Neural progenitor cell (in vitro differentiated cells): ENCODE measurements at regions not wholly inside any gene's neighbourhood (a gene's known extent, or its start where the extent isn't known, plus 50 kb on each side); places are given as distances from the start of the nearest gene placed in this dataset. TPM values are rescaled to one million over a fixed set of nuclear protein-coding genes. Genes with fewer than 3 reads are reported as not detected.

Source experiments
- DNase-seq: peaks from one replicate; pipeline ENCODE4 v3.0.0-alpha.2; 2016; ENCODE audit warnings: low spot score
- H2AFZ ChIP-seq: fragments of 200-600 bp; sonication (generic); replicated peaks from 2 replicates; pipeline ENCODE4 v1.6.1; 2016; ENCODE audit warnings: antibody characterized with exemption
- H3F3A ChIP-seq: fragments of 200-600 bp; sonication (generic); 2 replicates; pipeline ENCODE4 v1.6.1; 2016; ENCODE audit warnings: antibody characterized with exemption, low read depth
- H3K27ac ChIP-seq: fragments of 200-600 bp; sonication (generic); 2 replicates; pipeline ENCODE4 v1.5.1; 2016; ENCODE audit warnings: mild to moderate bottlenecking
- H3K27me3 ChIP-seq: fragments of 200-600 bp; sonication (generic); 2 replicates; pipeline ENCODE4 v1.6.1; 2016; ENCODE audit warnings: mild to moderate bottlenecking, moderate library complexity
- H3K36me3 ChIP-seq: fragments of 200-600 bp; sonication (generic); 2 replicates; pipeline ENCODE4 v1.5.1; 2016
- H3K4me1 ChIP-seq: fragments of 200-600 bp; sonication (generic); 2 replicates; pipeline ENCODE4 v1.6.1; 2016; ENCODE audit warnings: mixed run types
- H3K4me2 ChIP-seq: fragments of 200-600 bp; sonication (generic); 2 replicates; pipeline ENCODE4 v1.6.1; 2016
- H3K4me3 ChIP-seq: fragments of 200-600 bp; sonication (generic); 2 replicates; pipeline ENCODE4 v1.5.1; 2016
- H3K79me2 ChIP-seq: fragments of 200-600 bp; sonication (generic); 2 replicates; pipeline ENCODE4 v1.6.1; 2016; ENCODE audit warnings: low read depth
- H3K9ac ChIP-seq: fragments of 200-600 bp; sonication (generic); 2 replicates; pipeline ENCODE4 v1.6.1; 2016
- H3K9me3 ChIP-seq: fragments of 200-600 bp; sonication (generic); 2 replicates; pipeline ENCODE4 v1.5.1; 2016; ENCODE audit warnings: low read depth
- H4K20me1 ChIP-seq: fragments of 200-600 bp; sonication (generic); 2 replicates; pipeline ENCODE4 v1.6.1; 2016; ENCODE audit warnings: low read depth
- H3K27ac Mint-ChIP-seq: 3 replicates; pipeline ENCODE4 v1.8.0; 2021; ENCODE audit warnings: mixed read lengths
- H3K27me3 Mint-ChIP-seq: 2 replicates; pipeline ENCODE4 v1.8.0; 2022; ENCODE audit warnings: low read depth, mild to moderate bottlenecking, inconsistent platforms, moderate library complexity, mixed read lengths; ENCODE audit not compliant: insufficient read depth
- H3K36me3 Mint-ChIP-seq: 3 replicates; pipeline ENCODE4 v1.8.0; 2021; ENCODE audit warnings: mixed read lengths
- H3K4me1 Mint-ChIP-seq: 3 replicates; pipeline ENCODE4 v1.8.0; 2021; ENCODE audit warnings: mixed read lengths
- H3K4me3 Mint-ChIP-seq: 3 replicates; pipeline ENCODE4 v1.8.0; 2021; ENCODE audit warnings: mild to moderate bottlenecking, moderate library complexity, mixed read lengths
- H3K9me3 Mint-ChIP-seq: 3 replicates; pipeline ENCODE4 v1.8.0; 2020; ENCODE audit warnings: mixed read lengths
- CTCF ChIP-seq: fragments of 200-600 bp; sonication (generic); IDR thresholded peaks from 2 replicates; pipeline ENCODE4 v1.5.1; 2017; ENCODE audit warnings: antibody characterized with exemption, mild to moderate bottlenecking
- EZH2 ChIP-seq: fragments of 200-600 bp; sonication (generic); IDR thresholded peaks from 2 replicates; pipeline ENCODE4 v1.6.1; 2017; ENCODE audit warnings: antibody characterized with exemption, mild to moderate bottlenecking, moderate library complexity
- EZH2phosphoT487 ChIP-seq: fragments of 200-600 bp; sonication (generic); IDR thresholded peaks from 2 replicates; pipeline ENCODE4 v1.6.1; 2017; ENCODE audit warnings: antibody characterized with exemption
- microRNA-seq: library from miRNA; unstranded; fragments of <30 nt; microRNA quantifications from one replicate; pipeline ENCODE4, GENCODE V29; 2016
- small RNA-seq: library from RNA; depleted of rRNA; stranded (forward); fragments of <200 nt; gene quantifications from one replicate; pipeline ENCODE3, GENCODE V24; 2015

GRCh38 chr9:90556897-90557675 is 85.5 kb downstream of the DIRAS2 start:
- Mint-ChIP-seq H3K4me3 (no peak overlapping the region), H3K36me3 (no peaks in the 10 kb centered on the region), H3K9me3 (peaks cover 10% of the 10 kb centered on the region), H3K27ac (no peak overlapping the region), H3K4me1 (peaks cover 16% of the 10 kb centered on the region), H3K27me3 (peaks cover 2% of the 10 kb centered on the region)
- no peak for TF ChIP-seq EZH2
- TF ChIP-seq EZH2phosphoT487, result no peak
- no peak for TF ChIP-seq CTCF
- Histone ChIP-seq H3K9me3 (no peaks in the 10 kb centered on the region), H3K27me3 (no peaks in the 10 kb centered on the region), H3F3A (no peaks in the 10 kb centered on the region), H3K27ac (no peak overlapping the region), H3K9ac (no peak overlapping the region), H3K4me1 (no peaks in the 10 kb centered on the region), H3K4me2 (no peak overlapping the region), H2AFZ (no peak overlapping the region), H3K79me2 (no peaks in the 10 kb centered on the region), H4K20me1 (no peaks in the 10 kb centered on the region), H3K4me3 (no peak overlapping the region), H3K36me3 (no peaks in the 10 kb centered on the region)
- no peak for DNase-seq

- Histone ChIP-seq H3K27me3 (no peaks in the 10 kb centered on the region), H4K20me1 (no peaks in the 10 kb centered on the region), H3K4me3 (no peak overlapping the region), H3K4me2 (no peak overlapping the region), H3K79me2 (no peaks in the 10 kb centered on the region), H3K9me3 (no peaks in the 10 kb centered on the region), H3K4me1 (no peaks in the 10 kb centered on the region), H3K27ac (no peak overlapping the region), H3K36me3 (no peaks in the 10 kb centered on the region), H2AFZ (no peak overlapping the region), H3K9ac (no peak overlapping the region), H3F3A (no peaks in the 10 kb centered on the region)
- no peak for DNase-seq
- peaks cover 5% of the 10 kb centered on the region for H3K9me3 Mint-ChIP-seq
- no peak overlapping the region for H3K4me3 Mint-ChIP-seq
- no peak overlapping the region for H3K27ac Mint-ChIP-seq
- TF ChIP-seq EZH2phosphoT487, result no peak
- peaks cover 13% of the 10 kb centered on the region for H3K4me1 Mint-ChIP-seq
- no peaks in the 10 kb centered on the region for H3K36me3 Mint-ChIP-seq
- H3K27me3 Mint-ChIP-seq, result peaks cover 2% of the 10 kb centered on the region
These were observed 83.2 kb downstream of the DIRAS2 start for GRCh38 chr9:90559075-90560073.

Small RNA genes lying in the stretch of these regions (microRNA-seq; reads per million reads assigned to microRNA genes)
- not detected for gene MIR4290

Small RNA genes lying in the stretch of these regions (small RNA-seq; reads per million reads assigned to genes)
- gene AL161629.2 (not detected), gene MIR4290 (not detected)
